Cardiac septum (tissue), 1 donor: ENCODE measurements at regions not wholly inside any gene's neighbourhood (a gene's known extent, or its start where the extent isn't known, plus 50 kb on each side); places are given as distances from the start of the nearest gene placed in this dataset.
"Not testable (repeated sequence)": the region's sequence is repeated elsewhere in the genome, so short reads cannot be mapped to it uniquely, and the experiment has no call there.

Experiments used
- DNase-seq: peaks from one replicate; pipeline ENCODE4 v3.0.0-alpha.2; 2020; ENCODE audit warnings: low spot score
- intact Hi-C: fragments of 100-400 bp; cut with DNase I; formaldehyde crosslinking; loops from one replicate; pipeline ENCODE4 v1.14.0; 2022
- donor health status: DM: no; HTN: no; CAD: no.

DNA sequence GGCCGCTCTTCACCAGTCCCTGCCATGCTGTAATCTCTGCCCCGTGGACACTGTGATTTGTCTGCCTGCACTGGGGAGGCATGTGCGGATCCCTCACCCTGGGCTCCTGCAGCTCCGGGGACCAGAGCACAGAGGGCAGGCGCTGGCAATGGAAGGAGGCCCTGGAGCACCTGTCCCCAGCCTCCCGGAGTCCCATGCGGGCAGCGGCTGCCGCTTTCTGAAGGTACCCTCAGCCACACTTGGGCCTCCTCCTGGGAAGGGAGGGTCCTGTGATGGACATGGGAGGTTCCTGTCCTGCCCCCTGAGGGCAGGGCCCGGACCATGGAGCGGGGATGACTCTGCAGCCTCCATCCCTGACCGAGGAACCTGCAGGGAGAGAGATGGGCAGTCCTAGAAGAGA lies 297.4 kb upstream of the SFSWAP start:
- intact Hi-C loops: no loop called here
- no peak for DNase-seq

DNA sequence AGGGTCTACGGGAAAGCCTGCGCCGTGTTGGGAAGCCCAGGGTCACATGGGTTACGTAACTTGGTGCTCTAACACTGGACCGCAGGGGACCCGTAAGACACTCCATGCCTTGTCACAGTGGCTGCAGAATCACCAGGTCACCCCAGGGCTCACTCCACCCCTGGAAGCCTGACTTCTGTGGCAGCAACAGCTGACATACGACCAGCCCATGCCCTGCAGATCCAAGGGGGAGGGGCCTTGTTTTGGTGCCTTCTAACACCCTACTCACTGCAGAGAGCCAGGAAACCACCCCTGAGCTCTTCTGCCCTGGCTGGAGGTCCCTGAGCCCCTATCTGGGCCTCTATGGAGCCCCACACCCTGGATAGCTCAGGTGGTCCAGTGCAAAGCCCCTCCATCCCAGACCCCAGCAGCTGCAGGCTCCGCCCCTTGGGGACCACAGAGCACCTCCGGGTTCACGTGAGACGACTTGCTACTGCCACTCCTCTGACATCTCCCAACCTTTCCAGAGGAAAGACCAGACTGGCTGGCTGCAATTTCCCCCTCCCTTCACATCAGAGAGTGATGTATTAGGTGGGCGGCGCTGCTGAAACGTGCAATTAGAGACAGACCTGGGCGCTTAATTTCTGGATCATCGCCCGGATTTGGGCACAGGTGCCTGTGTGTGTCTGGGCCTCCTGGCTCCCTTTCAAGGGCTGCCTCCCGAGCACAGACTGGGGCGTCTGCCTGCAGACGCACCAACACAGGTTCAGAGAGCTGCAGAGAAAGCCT lies 296.6 kb upstream of the SFSWAP start:
- intact Hi-C loops, DNase-seq: not testable (repeated sequence)

DNA sequence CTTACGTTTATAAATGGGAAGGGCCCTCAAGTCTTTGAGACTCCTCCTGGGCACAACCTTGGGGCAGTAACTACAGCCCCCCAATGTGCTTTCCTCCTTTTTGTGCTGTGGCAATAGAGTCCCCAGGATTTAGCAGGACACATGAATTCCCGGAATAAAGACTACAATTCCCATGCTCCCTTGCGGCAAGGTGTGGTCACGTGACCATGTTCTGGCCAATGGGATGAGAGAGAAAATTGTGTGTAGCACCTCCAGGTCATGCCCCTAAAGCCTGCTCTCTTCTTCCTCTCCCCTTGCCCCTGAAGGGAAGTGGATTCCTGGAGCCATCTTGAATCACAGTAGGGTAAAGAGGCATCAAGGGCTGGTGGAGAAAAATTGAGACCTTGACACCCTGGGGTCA lies 295.1 kb upstream of the SFSWAP start:
- intact Hi-C loops: no loop called here

DNA sequence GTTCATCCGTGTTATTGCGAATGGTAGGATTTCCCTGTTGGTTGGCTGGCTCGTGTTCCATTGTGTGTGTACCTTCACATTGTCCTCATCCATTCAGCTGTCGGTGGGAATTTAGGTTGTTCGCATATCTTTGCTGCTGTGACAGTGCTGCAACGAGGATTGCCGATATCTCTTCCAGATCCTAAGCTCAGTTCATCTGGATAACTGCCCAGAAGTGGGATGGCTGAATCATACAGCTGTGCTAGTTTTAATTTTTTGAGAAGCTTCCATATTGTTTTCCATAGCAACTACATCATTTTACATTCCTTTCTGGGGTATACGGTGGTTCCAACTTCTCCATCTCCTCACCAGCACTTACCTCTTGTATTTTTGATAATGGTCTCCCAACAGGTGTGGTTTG lies 292.8 kb upstream of the SFSWAP start:
- intact Hi-C loops: no loop called here
- DNase-seq: no peak

More for the DNA sequence above, 295.1 kb upstream of the SFSWAP start:
- peak; percentile 24 for DNase-seq

DNA sequence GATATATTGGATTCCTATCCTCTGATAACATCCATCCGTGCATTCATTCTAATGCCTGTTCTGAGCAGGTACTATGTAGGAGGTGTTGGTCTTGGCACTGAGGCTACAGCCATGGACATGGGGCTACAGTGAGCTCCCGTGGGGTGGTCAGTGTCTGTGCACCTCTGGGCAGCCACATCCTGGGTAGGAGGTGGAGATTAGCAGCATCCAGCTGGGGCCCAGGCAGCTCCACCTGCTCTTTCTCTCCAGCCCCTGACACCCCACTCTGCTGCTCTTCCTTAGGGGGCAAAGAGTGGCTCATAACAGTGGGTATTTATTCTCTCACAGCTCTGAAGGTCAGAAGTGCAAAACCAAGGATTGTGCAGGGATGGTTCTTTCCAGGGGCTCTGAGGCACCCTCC lies 292.0 kb upstream of the SFSWAP start:
- intact Hi-C loops: no loop called here
- DNase-seq: peak; percentile 54

DNA sequence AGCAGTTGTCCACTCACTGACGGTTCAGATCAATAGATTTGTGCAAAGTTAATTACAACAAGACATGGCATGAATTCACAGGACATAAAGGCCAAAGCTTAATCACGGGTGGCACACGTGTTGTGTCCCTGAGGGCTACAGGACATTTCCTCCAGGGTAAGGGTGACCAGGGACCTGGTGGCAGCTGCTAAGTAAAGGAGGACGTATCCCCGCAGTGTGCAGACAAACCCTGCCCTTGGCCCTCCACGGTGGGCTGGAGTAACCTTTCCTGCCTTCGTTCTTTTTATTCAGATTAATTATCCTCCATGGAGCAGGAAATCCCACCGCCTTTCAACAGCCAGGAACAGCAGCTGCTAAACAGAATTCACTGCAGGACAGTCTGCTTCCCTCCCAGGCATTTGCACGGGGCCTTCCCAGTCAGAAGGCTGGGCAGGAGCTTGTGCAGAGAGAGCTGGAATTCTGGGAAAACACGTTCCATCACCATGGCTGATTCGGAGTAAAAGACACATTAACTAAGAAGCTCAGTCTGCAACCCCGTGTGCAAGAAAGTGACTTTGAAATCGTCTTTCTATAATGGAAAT lies 289.9 kb upstream of the SFSWAP start:
- intact Hi-C loops: no loop called here
- no peak for DNase-seq

DNA sequence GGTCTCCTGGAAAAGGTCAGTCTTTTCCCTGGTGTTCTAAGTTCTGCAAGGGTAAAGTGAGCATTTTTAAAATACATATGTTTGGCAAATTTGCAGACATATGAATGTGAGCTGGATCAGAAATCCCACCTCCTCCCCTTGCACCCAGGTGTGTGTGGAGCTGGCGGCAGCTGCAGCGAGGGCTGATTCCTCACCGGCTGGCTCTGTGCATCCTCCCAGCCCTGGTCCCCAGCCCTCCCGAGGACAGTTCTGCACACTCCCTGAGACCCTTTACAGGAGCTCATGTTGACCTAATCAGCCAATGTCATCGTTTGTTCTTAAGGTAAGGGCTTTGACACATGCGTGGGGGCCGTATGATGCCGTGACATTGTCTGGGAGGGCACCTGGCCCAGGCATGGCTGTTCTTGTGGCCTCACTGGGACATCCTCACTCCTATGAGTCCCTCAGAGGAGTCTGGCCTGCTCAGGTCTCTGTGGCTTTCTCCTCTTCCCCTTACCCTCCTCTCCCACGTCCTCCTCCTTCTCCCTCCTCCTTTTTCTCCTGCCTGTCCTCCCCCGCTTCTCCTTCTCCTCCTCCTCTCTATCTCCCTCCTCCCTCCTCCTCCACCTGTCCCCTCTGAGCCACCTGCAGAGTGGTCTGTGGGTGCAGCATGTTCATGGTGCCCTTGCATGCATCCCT lies 289.2 kb upstream of the SFSWAP start:
- intact Hi-C loops: no loop called here

DNA sequence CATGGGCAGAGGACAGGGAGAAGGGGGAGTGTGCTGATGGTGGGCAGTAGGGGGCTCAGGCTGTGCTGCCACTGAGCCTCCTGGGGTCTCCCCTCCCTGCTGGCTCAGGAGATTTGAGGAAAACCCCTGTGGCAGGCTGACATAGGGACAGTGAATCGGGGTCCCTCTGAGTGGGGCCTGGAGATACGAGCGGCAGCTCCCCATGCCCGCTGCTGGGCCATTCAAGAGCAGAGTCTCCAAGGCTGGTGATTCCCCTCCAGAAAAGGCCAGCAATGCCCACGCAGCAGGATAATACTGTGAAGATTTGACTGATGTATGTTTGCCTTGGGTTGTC lies 288.7 kb upstream of the SFSWAP start:
- intact Hi-C loops: no loop called here
- DNase-seq: no peak

More for the DNA sequence above, 289.2 kb upstream of the SFSWAP start:
- DNase-seq: no peak

DNA sequence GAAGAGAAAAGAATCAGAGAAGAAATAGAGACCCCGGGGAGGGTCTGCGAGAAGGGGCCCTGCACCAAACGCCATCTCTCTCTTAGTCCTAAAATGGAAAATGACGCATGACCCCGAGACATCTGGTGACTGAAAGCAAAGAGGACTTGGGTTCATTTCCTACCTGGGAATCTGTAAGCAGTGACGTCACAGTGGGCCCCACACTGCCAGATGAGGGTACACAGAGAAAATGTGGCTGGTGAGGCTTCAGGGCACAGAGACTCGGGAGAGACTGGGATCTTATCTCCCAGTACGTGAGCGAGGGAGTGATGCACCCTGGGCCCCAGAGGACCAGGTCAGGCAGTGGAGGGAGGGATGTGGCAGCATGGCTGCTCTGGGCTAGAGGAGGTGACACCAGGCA lies 288.1 kb upstream of the SFSWAP start:
- intact Hi-C loops: no loop called here
- DNase-seq: no peak

DNA sequence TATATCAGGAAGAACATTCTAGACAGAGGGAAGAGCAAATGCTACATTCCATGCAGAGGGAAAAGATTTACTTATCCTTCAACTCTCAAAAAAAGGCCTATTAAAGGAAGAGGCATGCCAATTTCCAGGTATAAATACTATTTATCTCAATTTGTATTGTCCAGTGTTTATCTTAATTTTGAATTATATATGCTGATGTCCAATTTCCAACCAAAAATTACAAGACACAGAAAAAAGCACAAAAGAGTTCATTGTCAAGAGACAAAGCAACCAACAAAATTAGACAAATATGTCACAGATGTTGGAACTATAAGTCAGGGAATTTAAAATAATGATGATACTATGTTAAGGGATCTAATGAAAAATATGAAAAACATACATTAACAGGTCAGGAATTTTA lies 286.6 kb upstream of the SFSWAP start:
- DNase-seq: no peak
- intact Hi-C loops: no loop called here

DNA sequence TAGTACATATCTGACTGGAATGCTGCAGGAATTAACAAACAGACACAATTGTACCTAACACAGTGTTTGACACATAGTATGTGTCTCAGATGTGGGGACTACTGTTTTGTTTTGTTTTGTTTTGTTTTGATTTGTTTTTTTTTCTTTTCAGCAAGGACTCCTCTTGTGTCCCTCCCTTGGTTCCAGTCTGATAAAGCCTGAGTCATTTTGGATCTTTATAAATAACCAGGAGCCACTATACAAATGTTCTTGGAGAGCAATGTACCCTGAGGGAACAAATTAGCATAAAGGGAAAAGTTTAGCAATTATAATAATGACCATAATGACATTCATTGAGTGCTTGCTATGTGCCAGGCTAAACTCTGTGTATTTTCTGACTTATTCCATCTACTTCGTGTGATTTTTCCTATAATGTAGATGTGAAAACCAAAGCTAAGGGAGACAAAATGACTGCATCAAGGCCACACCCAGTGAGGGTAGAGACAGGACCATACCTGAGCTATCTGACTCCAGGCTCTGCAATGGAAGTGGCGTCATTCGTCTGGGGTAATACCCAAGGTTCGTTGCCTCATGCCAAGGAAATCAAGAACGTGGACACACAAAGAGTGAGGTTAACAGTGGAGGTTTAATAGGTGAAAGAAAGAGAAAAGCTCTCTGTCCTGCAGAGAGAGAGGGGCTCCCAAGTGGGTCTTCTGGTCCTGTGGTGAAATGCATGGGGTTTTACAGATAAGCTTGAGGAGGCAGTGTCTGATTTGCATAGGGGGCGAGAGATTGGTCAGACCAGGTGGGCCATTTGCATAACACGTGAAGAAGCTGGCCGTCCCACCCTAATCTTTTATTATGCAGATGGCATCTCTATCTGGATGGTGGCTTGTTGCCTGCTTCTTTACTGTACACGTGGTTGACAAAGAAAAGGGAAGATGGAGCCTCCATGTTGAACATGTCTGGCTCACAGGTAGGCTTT lies 285.5 kb upstream of the SFSWAP start:
- intact Hi-C loops: no loop called here
- peak; percentile 15 for DNase-seq

DNA sequence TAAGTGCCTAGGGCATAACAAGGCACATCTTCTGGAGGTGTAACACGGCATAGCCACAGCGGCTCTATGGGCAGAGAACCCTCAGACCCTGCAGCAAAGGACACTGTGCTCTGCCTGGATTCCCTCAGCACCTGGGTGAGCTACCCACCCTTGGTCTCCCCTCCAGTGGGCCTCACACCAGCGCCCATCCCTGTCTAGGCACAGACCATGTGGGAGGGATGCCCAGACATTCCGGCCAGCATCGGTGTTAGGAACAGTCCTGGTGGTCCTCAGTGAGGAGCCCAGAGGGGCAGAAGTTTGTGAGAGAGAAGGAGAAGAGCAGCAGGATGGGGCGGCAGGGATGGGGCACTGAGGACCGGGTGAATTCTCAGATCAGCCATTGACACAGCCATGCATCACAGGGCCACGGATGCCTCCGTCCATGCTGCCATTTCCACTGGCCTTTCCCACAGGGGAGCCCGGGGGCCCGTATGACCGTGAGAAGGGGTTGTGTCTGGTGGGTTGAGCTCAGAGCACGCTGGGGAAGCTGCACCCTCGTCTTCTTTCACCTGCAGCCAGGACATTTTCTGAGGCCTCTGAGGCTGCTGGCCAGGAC lies 282.7 kb upstream of the SFSWAP start:
- DNase-seq: peak; percentile 63
- intact Hi-C loops: no loop called here

DNA sequence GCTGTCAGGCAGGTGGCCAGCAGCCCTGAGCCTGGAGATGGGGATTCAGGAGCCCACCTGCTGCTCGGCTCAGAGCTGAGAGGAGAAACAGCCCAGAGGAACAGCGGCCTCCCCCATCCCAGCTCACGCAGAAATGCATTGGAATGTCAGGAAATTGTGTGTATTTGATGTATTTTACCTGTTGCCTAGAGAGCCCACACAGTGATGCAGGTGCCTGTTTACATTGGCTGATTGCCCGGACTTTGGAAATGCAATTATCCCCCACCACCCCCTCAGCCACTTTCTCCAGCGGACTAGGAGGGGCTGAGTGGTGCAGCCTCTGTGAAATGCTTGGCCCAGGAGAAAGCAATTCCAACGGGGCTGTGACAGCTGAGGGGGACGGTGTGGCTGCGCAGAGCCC lies 281.7 kb upstream of the SFSWAP start:
- intact Hi-C loops, DNase-seq: not testable (repeated sequence)

DNA sequence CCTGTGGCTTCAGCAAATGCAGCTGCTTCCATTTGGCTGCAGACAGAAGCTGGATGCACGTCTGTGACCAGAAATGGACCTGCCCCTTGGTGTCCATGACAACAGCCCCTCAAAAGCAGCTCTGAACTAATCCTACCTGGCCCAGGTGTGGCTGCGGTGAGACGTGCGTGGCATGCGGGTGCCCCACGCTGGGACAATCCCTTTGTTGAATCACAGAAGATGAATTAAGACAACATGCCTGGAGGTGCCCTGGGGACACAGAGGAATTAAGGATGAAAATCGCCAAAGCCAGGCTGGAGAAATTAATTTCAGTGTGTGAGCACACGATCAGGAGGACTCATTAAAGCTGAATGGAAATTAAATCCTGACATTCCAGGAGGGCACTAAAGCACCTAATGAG lies 281.2 kb upstream of the SFSWAP start:
- intact Hi-C loops: not testable (repeated sequence)
- peak; percentile 19 for DNase-seq

DNA sequence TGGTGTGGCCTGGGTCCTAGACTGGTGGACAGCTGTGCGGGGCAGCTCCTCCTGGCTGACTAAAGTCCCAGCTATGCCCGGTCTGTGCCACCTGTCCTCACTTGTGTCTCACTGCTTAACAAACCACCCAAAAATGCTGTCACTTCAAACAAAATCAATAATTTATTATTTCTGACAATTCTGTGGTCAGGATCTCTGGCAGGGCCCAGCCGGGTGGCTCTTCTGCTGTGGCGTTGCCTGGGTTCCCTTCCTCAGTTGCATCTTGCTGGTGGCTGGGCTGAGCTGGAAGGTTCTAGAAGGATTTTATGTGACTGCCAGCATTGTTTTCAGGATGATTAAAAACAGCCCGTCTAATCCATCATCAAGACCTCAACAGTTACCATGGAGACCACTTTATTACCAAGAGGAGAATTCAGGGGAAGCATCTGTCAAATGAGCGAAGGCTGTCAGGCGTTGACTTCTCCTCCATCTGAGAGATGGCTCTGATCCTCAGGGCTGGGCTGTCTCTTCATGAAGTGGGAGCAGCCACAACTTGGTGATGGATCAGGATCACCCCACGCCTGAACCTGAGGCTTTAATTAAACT lies 280.6 kb upstream of the SFSWAP start:
- intact Hi-C loops: no loop called here
- DNase-seq: peak; percentile 47

DNA sequence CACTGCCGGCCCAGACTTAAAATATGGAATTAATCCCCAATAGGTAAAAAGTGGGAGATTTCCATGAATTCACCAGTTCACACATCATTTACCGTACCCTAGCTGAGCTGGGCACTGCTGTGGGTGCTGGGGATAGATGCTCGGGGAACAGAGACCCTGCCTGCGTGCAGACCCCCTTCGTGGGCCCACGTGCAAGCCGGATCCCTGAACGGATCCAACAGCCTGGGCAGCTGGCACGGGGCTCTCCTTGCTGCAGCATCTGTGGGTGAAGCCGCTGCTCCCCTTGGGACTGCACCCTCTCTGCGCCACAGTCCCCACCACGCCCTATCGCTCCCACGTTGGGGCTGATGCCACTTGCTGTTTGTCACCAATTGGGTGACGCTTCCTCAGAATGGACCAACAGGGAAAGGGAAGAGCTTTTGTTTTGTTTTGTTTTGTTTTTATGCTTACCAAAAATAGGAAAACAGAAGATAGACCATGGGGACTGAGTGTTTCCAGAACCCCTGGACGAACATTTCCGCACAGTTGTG lies 279.7 kb upstream of the SFSWAP start:
- DNase-seq: peak; percentile 61
- intact Hi-C loops: not testable (repeated sequence)

DNA sequence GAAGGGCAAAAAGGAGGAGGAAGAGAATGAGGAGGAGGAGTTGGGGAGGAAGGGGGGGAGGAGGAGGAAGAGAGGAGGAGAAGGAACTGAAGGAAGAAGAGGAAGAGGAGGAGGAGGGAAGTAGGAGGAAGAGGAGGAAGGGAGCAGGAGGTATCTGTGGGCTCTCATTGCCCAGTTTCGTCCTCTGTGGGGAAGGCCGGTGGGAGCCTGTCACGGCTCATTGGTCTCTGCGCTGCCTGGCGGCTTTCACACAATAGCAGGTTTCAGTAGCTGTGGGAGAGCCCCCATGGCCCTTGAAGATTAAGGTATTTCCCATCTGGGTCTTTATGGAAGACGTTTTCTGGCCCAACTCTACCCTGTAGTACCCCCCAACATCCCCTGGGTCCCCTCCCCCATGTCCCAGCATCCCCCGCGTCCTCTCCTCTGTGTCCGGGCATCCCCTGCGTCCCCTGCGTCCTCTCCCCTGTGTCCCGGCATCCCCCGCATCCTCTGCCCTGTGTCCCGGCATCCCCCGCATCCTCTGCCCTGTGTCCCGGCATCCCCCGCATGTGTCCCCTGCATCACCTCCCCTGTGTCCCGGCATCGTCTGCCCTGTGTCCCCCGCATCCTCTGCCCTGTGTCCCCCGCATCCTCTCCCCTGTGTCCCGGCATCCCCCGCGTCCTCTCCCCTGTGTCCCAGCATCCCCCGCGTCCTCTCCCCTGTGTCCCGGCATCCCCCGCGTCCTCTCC lies 278.2 kb upstream of the SFSWAP start:
- peak; percentile 43 for DNase-seq
- intact Hi-C loops: no loop called here
